DND-41 (cell line): ENCODE measurements at regions not wholly inside any gene's neighbourhood (a gene's known extent, or its start where the extent isn't known, plus 50 kb on each side); places are given as distances from the start of the nearest gene placed in this dataset.

Experiments used
- ATAC-seq: fragments of 200-7000 bp; cut with Tn5 transposase; 3 replicates; pipeline ENCODE4 v1.9.1; 2021; ENCODE audit warnings: low read depth; ENCODE audit not compliant: insufficient read depth
- DNase-seq: peaks from one replicate; pipeline ENCODE4 v3.0.0-alpha.2; 2020
- H2AFZ ChIP-seq: 2 replicates; pipeline ENCODE4 v1.6.0; 2012; ENCODE audit warnings: low read depth, low read length
- H3K27ac ChIP-seq: 2 replicates; pipeline ENCODE4 v1.5.1; 2012; ENCODE audit warnings: low read length, inconsistent platforms
- H3K27me3 ChIP-seq: fragments of 200-600 bp; sonication (generic); 2 replicates; pipeline ENCODE4 v1.6.0; 2012; ENCODE audit warnings: low read length, mild to moderate bottlenecking, inconsistent platforms; ENCODE audit not compliant: insufficient read depth, poor library complexity
- H3K36me3 ChIP-seq: 2 replicates; pipeline ENCODE4 v1.5.1; 2012; ENCODE audit warnings: low read length, inconsistent platforms; ENCODE audit not compliant: insufficient read depth
- H3K4me1 ChIP-seq: 2 replicates; pipeline ENCODE4 v1.5.1; 2012; ENCODE audit warnings: mild to moderate bottlenecking, low read length; ENCODE audit not compliant: insufficient read depth
- H3K4me2 ChIP-seq: 2 replicates; pipeline ENCODE4 v1.6.0; 2012; ENCODE audit warnings: mild to moderate bottlenecking, moderate library complexity, low read length, inconsistent platforms; ENCODE audit not compliant: insufficient read depth
- H3K4me3 ChIP-seq, 2 experiments: fragments of 200-600 bp in 1 of 2; shearing (Covaris generic) in 1 of 2; 2 replicates each; pipeline ENCODE4 v1.5.1; 2012 to 2016; ENCODE audit warnings: inconsistent platforms in 2 of 2, low read length in 2 of 2, mild to moderate bottlenecking in 2 of 2, low read depth in 1 of 2, moderate library complexity in 1 of 2
- H3K79me2 ChIP-seq: 2 replicates; pipeline ENCODE4 v1.6.0; 2012; ENCODE audit warnings: low read length, inconsistent platforms; ENCODE audit not compliant: insufficient read depth
- H3K9ac ChIP-seq: 2 replicates; pipeline ENCODE4 v1.6.0; 2012; ENCODE audit warnings: low read depth, mild to moderate bottlenecking, inconsistent platforms, low read length, moderate library complexity
- H3K9me3 ChIP-seq: 2 replicates; pipeline ENCODE4 v1.5.1; 2012; ENCODE audit warnings: low read length, moderate library complexity, mild to moderate bottlenecking, inconsistent platforms; ENCODE audit not compliant: insufficient read depth, severe bottlenecking
- H4K20me1 ChIP-seq: 2 replicates; pipeline ENCODE4 v1.6.0; 2012; ENCODE audit warnings: low read length; ENCODE audit not compliant: insufficient read depth
- CTCF ChIP-seq: IDR thresholded peaks from 2 replicates; pipeline ENCODE4 v1.5.1; 2012; ENCODE audit warnings: borderline replicate concordance, low read length, moderate library complexity, mild to moderate bottlenecking; ENCODE audit not compliant: poor library complexity, severe bottlenecking; ENCODE audit errors: extremely low read depth
- EZH2 ChIP-seq: IDR thresholded peaks from 3 replicates; pipeline ENCODE4 v1.6.1; 2012; ENCODE audit warnings: borderline replicate concordance, low read depth, mild to moderate bottlenecking, moderate library complexity, low read length, inconsistent platforms; ENCODE audit not compliant: severe bottlenecking

- Histone ChIP-seq H3K4me3 (no peak overlapping the region), H3K36me3 (no peaks in the 10 kb centered on the region), H3K9me3 (no peaks in the 10 kb centered on the region), H2AFZ (no peak overlapping the region), H3K4me1 (no peaks in the 10 kb centered on the region), H3K27ac (no peak overlapping the region), H3K9ac (no peak overlapping the region), H3K27me3 (peaks cover 7% of the 10 kb centered on the region), H3K79me2 (no peaks in the 10 kb centered on the region), H3K4me2 (no peak overlapping the region), H4K20me1 (no peaks in the 10 kb centered on the region)
- ATAC-seq (no peak), DNase-seq (no peak)
- TF ChIP-seq EZH2 (no peak), CTCF (no peak)
These were observed 174.8 kb downstream of the PHETA1 start for GRCh38 chr12:111193977-111194702.

- Histone ChIP-seq H4K20me1 (no peaks in the 10 kb centered on the region), H3K27ac (no peak overlapping the region), H3K79me2 (no peaks in the 10 kb centered on the region), H3K9ac (no peak overlapping the region), H3K4me3 (no peak overlapping the region), H3K4me2 (no peak overlapping the region), H2AFZ (no peak overlapping the region), H3K4me1 (no peaks in the 10 kb centered on the region), H3K9me3 (no peaks in the 10 kb centered on the region), H3K27me3 (peaks cover 7% of the 10 kb centered on the region), H3K36me3 (no peaks in the 10 kb centered on the region)
- DNase-seq (no peak), ATAC-seq (no peak)
- no peak for TF ChIP-seq EZH2
- TF ChIP-seq CTCF = no peak
These were observed 175.4 kb downstream of the PHETA1 start for GRCh38 chr12:111193496-111193895.

- H3K9ac ChIP-seq = no peak overlapping the region
- no peak overlapping the region for H2AFZ ChIP-seq
- no peaks in the 10 kb centered on the region for H3K9me3 ChIP-seq
- no peaks in the 10 kb centered on the region for H3K79me2 ChIP-seq
- H3K27ac ChIP-seq = no peak overlapping the region
- no peaks in the 10 kb centered on the region for H3K36me3 ChIP-seq
- peaks cover 7% of the 10 kb centered on the region for H3K27me3 ChIP-seq
- no peak overlapping the region for H3K4me2 ChIP-seq
- TF ChIP-seq EZH2 (no peak), CTCF (no peak)
- no peaks in the 10 kb centered on the region for H4K20me1 ChIP-seq
- no peak overlapping the region for H3K4me3 ChIP-seq
- H3K4me1 ChIP-seq = no peaks in the 10 kb centered on the region
- no peak for ATAC-seq
- no peak for DNase-seq
These were observed 175.8 kb downstream of the PHETA1 start for GRCh38 chr12:111193067-111193466.

GRCh38 chr12:111192647-111193046 is 176.2 kb downstream of the PHETA1 start:
- Histone ChIP-seq H3K27me3 (peaks cover 7% of the 10 kb centered on the region), H3K4me1 (no peaks in the 10 kb centered on the region), H4K20me1 (no peaks in the 10 kb centered on the region), H2AFZ (no peak overlapping the region), H3K9ac (no peak overlapping the region), H3K4me3 (no peak overlapping the region), H3K27ac (no peak overlapping the region), H3K9me3 (no peaks in the 10 kb centered on the region), H3K36me3 (no peaks in the 10 kb centered on the region), H3K4me2 (no peak overlapping the region), H3K79me2 (no peaks in the 10 kb centered on the region)
- DNase-seq (no peak), ATAC-seq (no peak)
- TF ChIP-seq EZH2 (no peak), CTCF (no peak)
